Small intestine (tissue), 7 donors: ENCODE measurements at regions not wholly inside any gene's neighbourhood (a gene's known extent, or its start where the extent isn't known, plus 50 kb on each side); places are given as distances from the start of the nearest gene placed in this dataset.

Source experiments
- DNase-seq, 2 donors: peaks; one replicate each; pipeline versions ENCODE4 v3.0.0 to v3.0.0-alpha.2; 2013
- FAIRE-seq: peaks from 2 replicates; lab custom pipeline; 2012; peaks lifted over from hg19 to GRCh38; lab: Jason Lieb, UNC
- H3K27ac ChIP-seq, 3 donors: one replicate each; pipeline ENCODE4 v1.5.1; 2013; ENCODE audit warnings: low read length in 2 of 3, mild to moderate bottlenecking in 2 of 3, control low read depth in 1 of 3, inconsistent platforms in 1 of 3, low read depth in 1 of 3, moderate library complexity in 1 of 3
- H3K27me3 ChIP-seq, 3 donors: one replicate each; pipeline ENCODE4 v1.6.1; 2013; ENCODE audit warnings: low read length in 3 of 3, inconsistent platforms in 1 of 3; ENCODE audit not compliant: control insufficient read depth in 3 of 3, insufficient read depth in 3 of 3
- H3K36me3 ChIP-seq, 3 donors: one replicate each; pipeline ENCODE4 v1.6.1; 2013; ENCODE audit warnings: low read length in 3 of 3, inconsistent platforms in 1 of 3, low read depth in 1 of 3, mild to moderate bottlenecking in 1 of 3, moderate library complexity in 1 of 3; ENCODE audit not compliant: control insufficient read depth in 3 of 3, insufficient read depth in 2 of 3
- H3K4me1 ChIP-seq, 3 donors: one replicate each; pipeline ENCODE4 v1.6.1; 2013; ENCODE audit warnings: low read length in 2 of 3, inconsistent platforms in 1 of 3, low read depth in 1 of 3, mild to moderate bottlenecking in 1 of 3, moderate library complexity in 1 of 3; ENCODE audit not compliant: control insufficient read depth in 3 of 3, insufficient read depth in 2 of 3
- H3K4me3 ChIP-seq, 3 donors: one replicate each; pipeline ENCODE4 v1.5.1; 2013; ENCODE audit warnings: low read length in 3 of 3, control low read depth in 1 of 3, inconsistent platforms in 1 of 3, low read depth in 1 of 3, mild to moderate bottlenecking in 1 of 3, moderate library complexity in 1 of 3
- H3K9me3 ChIP-seq, 2 donors: one replicate each; pipeline ENCODE4 v1.6.1; 2013; ENCODE audit warnings: low read depth in 1 of 2, low read length in 1 of 2; ENCODE audit not compliant: control insufficient read depth in 2 of 2, insufficient read depth in 1 of 2
- WGBS, 3 donors: extraction: QIAGEN DNeasy Blood & Tissue Kit; methylation state at CpG; one replicate each; pipeline ENCODE4 v1.1.7; 2013; 5-methylcytosine and 5-hydroxymethylcytosine counted together
- donor health status: healthy with polysubstance abuse.
- donor health status: control.
- donor health status: control.
- donor health status: Bipolar disorder and iron deficiency.
- donor health status: healthy.

DNA sequence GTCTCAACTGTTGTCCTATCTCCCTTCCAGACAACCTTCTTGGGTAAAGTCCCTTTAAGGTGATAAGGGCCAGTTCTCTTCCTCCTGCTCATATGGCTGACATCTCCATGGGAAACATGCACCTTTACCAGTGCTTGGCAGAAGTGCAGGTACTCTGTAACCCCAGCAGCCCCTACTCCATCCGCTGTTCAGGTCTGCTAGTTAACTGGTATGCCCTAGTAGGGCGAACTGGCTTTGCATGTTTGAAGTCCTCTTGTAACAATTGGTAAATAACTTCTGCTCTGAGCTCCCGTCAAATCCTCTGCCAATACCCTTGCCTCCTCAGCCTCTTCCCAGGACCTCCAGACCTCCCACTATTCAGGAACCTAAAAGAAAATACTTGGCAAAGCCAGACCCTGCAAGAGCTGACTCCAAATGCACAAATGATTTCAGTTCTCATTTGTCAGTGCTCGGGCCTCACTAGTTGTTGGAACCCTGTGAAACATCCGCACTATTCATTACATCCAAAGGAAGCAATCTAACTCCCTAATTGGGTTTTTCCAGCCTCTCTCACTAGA, 703.7 kb downstream of the MAFB start:
- Histone ChIP-seq H3K27me3 (no peaks in the 10 kb centered on the region), H3K4me3 (no peak overlapping the region), H3K4me1 (no peaks in the 10 kb centered on the region), H3K9me3 (no peaks in the 10 kb centered on the region), H3K36me3 (no peaks in the 10 kb centered on the region), H3K27ac (no peak overlapping the region)
- DNase-seq (no peak), FAIRE-seq (no peak)
- WGBS, 3 donors: 76 to 82% (median 82%) methylated on average over 5 of the region's 5 CpGs

DNA sequence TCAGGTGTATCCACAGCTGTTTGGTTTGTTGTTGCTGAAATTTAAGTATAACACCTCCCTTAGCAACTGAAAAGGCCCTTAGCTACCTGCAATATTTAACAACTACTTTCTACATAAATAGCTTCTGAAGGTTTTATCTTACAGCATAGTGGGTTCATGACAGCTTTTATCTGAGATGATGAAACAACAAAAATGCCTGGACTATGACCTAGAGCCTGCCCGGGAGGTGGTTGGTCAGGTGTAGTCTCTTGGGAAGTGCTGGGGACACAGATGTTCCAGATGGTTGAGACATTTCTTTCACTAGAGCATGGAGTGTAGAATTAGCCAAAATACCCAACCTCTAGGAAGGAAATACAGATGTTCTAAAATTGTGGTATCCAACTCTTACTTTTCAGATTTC, 705.4 kb downstream of the MAFB start:
- H3K27me3 ChIP-seq: no peaks in the 10 kb centered on the region
- no peaks in the 10 kb centered on the region for H3K4me1 ChIP-seq
- no peaks in the 10 kb centered on the region for H3K36me3 ChIP-seq
- DNase-seq (no peak), FAIRE-seq (no peak)
- no peak overlapping the region for H3K27ac ChIP-seq
- H3K9me3 ChIP-seq: no peaks in the 10 kb centered on the region
- no peak overlapping the region for H3K4me3 ChIP-seq
- WGBS, 3 donors: 20 to 64% (median 29%) methylated on average over 1 of the region's 1 CpG

DNA sequence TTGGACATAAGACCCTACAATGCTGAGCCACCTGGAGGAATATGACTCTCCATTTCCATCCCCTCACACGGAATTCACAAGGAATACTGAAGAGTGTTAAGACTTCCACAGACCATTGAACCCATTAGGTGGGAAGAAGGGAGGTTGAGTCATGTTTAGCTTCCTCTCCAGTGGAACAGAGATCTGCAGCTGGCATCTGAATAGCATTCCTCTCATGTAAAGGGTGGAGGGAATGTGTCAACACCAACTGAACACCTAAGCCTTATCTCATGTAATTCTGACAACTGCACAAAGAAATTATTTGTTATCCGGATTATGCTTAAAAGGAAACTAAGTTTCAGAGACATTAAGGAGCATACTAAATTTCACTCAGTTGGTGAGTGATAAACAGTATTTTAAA, 705.9 kb downstream of the MAFB start:
- DNase-seq (no peak), FAIRE-seq (no peak)
- Histone ChIP-seq H3K36me3 (no peaks in the 10 kb centered on the region), H3K27ac (no peak overlapping the region), H3K27me3 (no peaks in the 10 kb centered on the region), H3K4me3 (no peak overlapping the region), H3K4me1 (no peaks in the 10 kb centered on the region), H3K9me3 (no peaks in the 10 kb centered on the region)
- 60 to 76% (median 74%) methylated on average over 2 of the region's 2 CpGs for WGBS, 3 donors

GRCh38 chr20:39974966-39975501, 714.0 kb downstream of the MAFB start:
- 77 to 89% (median 84%) methylated on average over 6 of the region's 6 CpGs for WGBS, 3 donors
- FAIRE-seq (no peak), DNase-seq (no peak)
- Histone ChIP-seq H3K4me3 (no peak overlapping the region), H3K36me3 (no peaks in the 10 kb centered on the region), H3K27me3 (no peaks in the 10 kb centered on the region), H3K4me1 (no peaks in the 10 kb centered on the region), H3K9me3 (peaks cover 0 to 6% of the 10 kb centered on the region in 2 donors), H3K27ac (no peak overlapping the region)

DNA sequence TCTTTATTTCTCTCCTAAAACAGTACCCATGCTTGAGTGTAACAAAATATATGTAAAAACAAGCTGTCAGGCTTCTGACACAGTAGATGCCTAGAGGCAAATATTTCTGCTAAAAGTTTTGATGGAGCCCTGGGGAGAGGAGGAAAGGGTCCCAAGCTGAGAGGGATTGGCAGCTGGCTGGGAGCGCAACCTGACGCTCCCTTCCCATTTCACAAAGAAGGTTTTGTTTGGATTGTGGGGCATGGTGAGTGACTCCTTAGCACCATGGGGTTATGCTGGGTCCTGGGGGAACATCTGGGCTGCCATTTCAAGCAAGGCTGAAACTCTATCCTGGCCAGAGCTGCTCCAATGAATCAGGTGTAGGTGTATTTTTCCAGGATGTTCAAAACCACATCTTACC, 720.5 kb downstream of the MAFB start:
- Histone ChIP-seq H3K4me3 (no peak overlapping the region), H3K9me3 (no peaks in the 10 kb centered on the region), H3K27ac (no peak overlapping the region), H3K27me3 (no peaks in the 10 kb centered on the region), H3K36me3 (no peaks in the 10 kb centered on the region), H3K4me1 (no peaks in the 10 kb centered on the region)
- DNase-seq: no peak
- no peak for FAIRE-seq
- WGBS, 3 donors: 91 to 100% (median 93%) methylated on average over 2 of the region's 2 CpGs

GRCh38 chr20:39967806-39968205, 721.2 kb downstream of the MAFB start:
- Histone ChIP-seq H3K27me3 (no peaks in the 10 kb centered on the region), H3K9me3 (no peaks in the 10 kb centered on the region), H3K4me3 (no peak overlapping the region), H3K36me3 (no peaks in the 10 kb centered on the region), H3K4me1 (no peaks in the 10 kb centered on the region), H3K27ac (no peak overlapping the region)
- DNase-seq: no peak
- FAIRE-seq: no peak

- DNase-seq (peak in 1 of 2 donors; percentile 3), FAIRE-seq (no peak)
- H3K4me3 ChIP-seq: no peak overlapping the region
- 67 to 82% (median 81%) methylated on average over 6 of the region's 6 CpGs for WGBS, 3 donors
- H3K27me3 ChIP-seq: no peaks in the 10 kb centered on the region
- H3K9me3 ChIP-seq: no peaks in the 10 kb centered on the region
- H3K36me3 ChIP-seq: no peaks in the 10 kb centered on the region
- H3K27ac ChIP-seq: no peak overlapping the region
- no peaks in the 10 kb centered on the region for H3K4me1 ChIP-seq
Measured at GRCh38 chr20:39961637-39962244, 727.3 kb downstream of the MAFB start.

DNA sequence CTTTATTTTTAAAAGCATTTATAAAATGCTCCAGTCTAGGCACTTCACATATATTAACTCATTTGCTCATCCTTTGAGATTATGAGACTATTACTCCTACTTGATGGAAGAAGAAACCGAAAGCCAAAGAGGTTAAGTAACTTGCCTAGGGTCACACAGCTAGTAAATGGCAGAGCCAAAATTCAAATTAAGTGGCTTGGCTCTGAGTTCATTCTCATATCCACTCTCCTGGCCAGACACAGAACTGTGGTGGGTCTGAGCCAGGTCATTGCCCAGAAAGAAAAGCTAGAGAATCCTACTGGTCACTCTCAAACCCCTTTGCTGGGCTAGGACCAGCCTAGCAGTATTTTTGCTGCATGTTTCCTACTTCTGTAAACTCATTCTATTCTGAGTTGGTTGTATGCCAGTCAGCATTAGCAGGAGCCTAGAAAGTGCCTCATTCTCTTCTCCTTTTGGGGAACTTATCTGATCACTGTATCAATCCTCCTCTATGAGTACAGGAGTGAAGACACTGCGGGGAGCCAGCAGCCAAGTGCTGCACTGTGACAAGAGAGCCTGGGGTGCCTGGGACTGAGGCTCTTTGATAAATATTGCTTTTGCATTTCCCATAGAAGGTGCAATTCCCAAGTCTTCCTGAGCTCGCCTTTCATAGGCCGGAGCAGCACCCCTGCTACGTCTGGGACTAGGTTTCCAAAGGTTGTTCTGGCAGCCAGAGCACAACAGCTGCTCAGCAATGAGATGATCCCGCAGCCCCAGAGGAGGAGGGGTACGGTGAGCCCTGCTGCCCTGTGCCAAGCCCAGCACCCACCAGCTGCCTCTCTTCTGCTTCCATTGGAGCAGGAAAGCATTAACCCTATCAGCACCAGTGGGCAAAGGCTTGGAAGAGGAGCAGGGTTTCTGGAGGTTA, 728.3 kb downstream of the MAFB start:
- H3K4me3 ChIP-seq: no peak overlapping the region
- no peaks in the 10 kb centered on the region for H3K36me3 ChIP-seq
- H3K27ac ChIP-seq: no peak overlapping the region
- no peaks in the 10 kb centered on the region for H3K9me3 ChIP-seq
- WGBS, 3 donors: 28 to 38% (median 30%) methylated on average over 7 of the region's 7 CpGs
- H3K4me1 ChIP-seq: no peaks in the 10 kb centered on the region
- peak in 1 of 2 donors; percentile 5 for DNase-seq
- no peaks in the 10 kb centered on the region for H3K27me3 ChIP-seq
- FAIRE-seq: no peak
